ENCODE measurements at regions not wholly inside any gene's neighbourhood (a gene's known extent, or its start where the extent isn't known, plus 50 kb on each side); places are given as distances from the start of the nearest gene placed in this dataset.
A peak's percentile ranks its signal among the peaks of the same experiment; 100 is the strongest.

- Histone ChIP-seq H3K27me3 (ENCODE audit: control insufficient read depth in 1 of 2, insufficient read depth in 2 of 2, low read length in 2 of 2) (peaks cover 0 to 6% of the 10 kb centered on the region in 2 experiments; a peak in 3 of 5 replicates), H4K20me1 (ENCODE audit: insufficient read depth, low read length) (no peaks in the 10 kb centered on the region), H3K36me3 (replicated peaks in 1 of 2; ENCODE audit: control insufficient read depth in 1 of 2, insufficient read depth in 2 of 2, low read length in 2 of 2) (no peaks in the 10 kb centered on the region), H3K4me3 (replicated peaks in 1 of 3; ENCODE audit: insufficient read depth in 1 of 3, low read depth in 2 of 3, low read length in 3 of 3) (no peak overlapping the region), H2AFZ (ENCODE audit: low read length) (no peak overlapping the region), H3K9ac (ENCODE audit: insufficient read depth, low read depth, low read length) (no peak overlapping the region), H3K79me2 (ENCODE audit: insufficient read depth, low read length) (no peaks in the 10 kb centered on the region), H3K9me3 (ENCODE audit: low read length) (peaks cover 7% of the 10 kb centered on the region), H3K4me2 (ENCODE audit: low read depth, low read length) (no peak overlapping the region), H3K4me1 (ENCODE audit: insufficient read depth, low read length) (peaks cover 12% of the 10 kb centered on the region), H3K27ac (ENCODE audit: extremely low read length, insufficient read depth, low read length) (no peak overlapping the region)
- DNase-seq (ENCODE audit: low spot score) (no peak), ATAC-seq (no peak), FAIRE-seq (no peak)
- POLR2A ChIA-PET = no interaction called here
- WGBS (ENCODE audit: low lambda C conversion rate) = 5% methylated on average over 4 of the region's 4 CpGs
- TF ChIP-seq, protein P1, sequence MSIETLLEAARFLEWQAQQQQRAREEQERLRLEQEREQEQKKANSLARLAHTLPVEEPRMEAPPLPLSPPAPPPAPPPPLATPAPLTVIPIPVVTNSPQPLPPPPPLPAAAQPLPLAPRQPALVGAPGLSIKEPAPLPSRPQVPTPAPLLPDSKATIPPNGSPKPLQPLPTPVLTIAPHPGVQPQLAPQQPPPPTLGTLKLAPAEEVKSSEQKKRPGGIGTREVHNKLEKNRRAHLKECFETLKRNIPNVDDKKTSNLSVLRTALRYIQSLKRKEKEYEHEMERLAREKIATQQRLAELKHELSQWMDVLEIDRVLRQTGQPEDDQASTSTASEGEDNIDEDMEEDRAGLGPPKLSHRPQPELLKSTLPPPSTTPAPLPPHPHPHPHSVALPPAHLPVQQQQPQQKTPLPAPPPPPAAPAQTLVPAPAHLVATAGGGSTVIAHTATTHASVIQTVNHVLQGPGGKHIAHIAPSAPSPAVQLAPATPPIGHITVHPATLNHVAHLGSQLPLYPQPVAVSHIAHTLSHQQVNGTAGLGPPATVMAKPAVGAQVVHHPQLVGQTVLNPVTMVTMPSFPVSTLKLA (IDR thresholded peaks at IDR 0.05) = peak; percentile 69
- TF ChIP-seq SIX4 (CRISPR knock-in tag; IDR thresholded peaks at IDR 0.05) = no peak
- in situ Hi-C loops (cut with HindIII; ENCODE audit: extremely low pct_ligation_motif_present, low pct_unique_long_range_greater_than_20kb) = no loop called here
- CTCF ChIA-PET (ENCODE audit: low intra/inter-chr PET ratio, low total read pairs) = no interaction called here
- no TSS peak for BruUV-seq (replicated peaks)
- intact Hi-C loops (cut with micrococcal nuclease; ENCODE audit: unreplicated experiment) = no loop called here
Observed at GRCh38 chr16:73212431-73212830, 164.5 kb upstream of the ZFHX3 start.

DNA sequence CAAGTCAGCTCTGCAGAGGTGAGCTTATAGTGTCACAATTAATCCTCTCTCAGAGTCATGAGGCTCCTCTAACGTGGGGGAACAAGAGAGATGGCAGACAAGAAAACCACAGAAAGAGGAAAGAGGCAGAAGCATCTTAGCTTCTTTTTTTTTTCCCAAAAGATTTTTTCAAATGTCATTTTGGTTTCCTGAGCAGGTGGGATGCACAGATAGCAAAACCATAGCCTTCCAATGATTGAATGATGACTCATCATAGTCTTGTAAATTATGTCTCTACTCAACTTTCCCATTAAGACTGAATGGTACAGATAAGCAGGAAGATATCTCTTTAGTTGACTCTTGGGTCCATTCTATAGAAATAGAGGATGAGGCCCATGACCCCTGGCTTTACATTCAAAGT lies 162.8 kb upstream of the ZFHX3 start:
- ATAC-seq (no peak), FAIRE-seq (no peak), DNase-seq (ENCODE audit: low spot score) (no peak)
- intact Hi-C loops (cut with micrococcal nuclease; ENCODE audit: unreplicated experiment) (no loop called here), in situ Hi-C loops (cut with HindIII; ENCODE audit: extremely low pct_ligation_motif_present, low pct_unique_long_range_greater_than_20kb) (no loop called here)
- ChIA-PET POLR2A (no interaction called here), CTCF (ENCODE audit: low intra/inter-chr PET ratio, low total read pairs) (no interaction called here)
- no peaks in the 10 kb centered on the region for H4K20me1 ChIP-seq (ENCODE audit: insufficient read depth, low read length)
- WGBS (ENCODE audit: low lambda C conversion rate) = 0% methylated on average over 1 of the region's 1 CpG
- no peaks in the 10 kb centered on the region for H3K36me3 ChIP-seq (replicated peaks in 1 of 2; ENCODE audit: control insufficient read depth in 1 of 2, insufficient read depth in 2 of 2, low read length in 2 of 2)
- H3K9me3 ChIP-seq (ENCODE audit: low read length) = peaks cover under 1% of the 10 kb centered on the region; the same call in 1 of the 2 replicates
- no peaks in the 10 kb centered on the region for H3K4me1 ChIP-seq (ENCODE audit: insufficient read depth, low read length)
- TF ChIP-seq ZFAT (CRISPR knock-in tag; conservative IDR thresholded peaks at IDR 0.05) (no peak), MAFK (conservative IDR thresholded peaks at IDR 0.05 in 1 of 2, IDR thresholded peaks at IDR 0.05 in 1 of 2; ENCODE audit: low read length in 2 of 2) (peak; percentile 37 to 51; a peak in 2 of 4 replicates), MAFF (IDR thresholded peaks at IDR 0.05; ENCODE audit: low read depth, low read length) (peak; percentile 53; the same call in 1 of the 2 replicates), ZMAT3 (CRISPR knock-in tag; conservative IDR thresholded peaks at IDR 0.05) (no peak), NFE2L2 (IDR thresholded peaks at IDR 0.05; ENCODE audit: low read length) (peak; percentile 4; the same call in 1 of the 2 replicates), FOSL2 (CRISPR knock-in tag; IDR thresholded peaks at IDR 0.05) (no peak), ZNF605 (CRISPR knock-in tag; IDR thresholded peaks at IDR 0.05) (no peak)
- H3K27me3 ChIP-seq (ENCODE audit: control insufficient read depth in 1 of 2, insufficient read depth in 2 of 2, low read length in 2 of 2) = peaks cover 0 to 6% of the 10 kb centered on the region in 2 experiments; a peak in 3 of 5 replicates
- no peak overlapping the region for H3K9ac ChIP-seq (ENCODE audit: insufficient read depth, low read depth, low read length)
- no peaks in the 10 kb centered on the region for H3K79me2 ChIP-seq (ENCODE audit: insufficient read depth, low read length)
- H2AFZ ChIP-seq (ENCODE audit: low read length) = no peak overlapping the region
- no peak overlapping the region for H3K4me2 ChIP-seq (ENCODE audit: low read depth, low read length)
- no peak overlapping the region for H3K27ac ChIP-seq (ENCODE audit: extremely low read length, insufficient read depth, low read length)
- H3K4me3 ChIP-seq (replicated peaks in 1 of 3; ENCODE audit: insufficient read depth in 1 of 3, low read depth in 2 of 3, low read length in 3 of 3) = no peak overlapping the region
- BruUV-seq (replicated peaks) = no TSS peak

Measured in HepG2 (cell line).